Midbrain (tissue), 1 donor: ENCODE measurements at regions not wholly inside any gene's neighbourhood (a gene's known extent, or its start where the extent isn't known, plus 50 kb on each side); places are given as distances from the start of the nearest gene placed in this dataset.
"Not testable (repeated sequence)": the region's sequence is repeated elsewhere in the genome, so short reads cannot be mapped to it uniquely, and the experiment has no call there.

Source experiments
- DNase-seq: peaks from one replicate; lab custom pipeline; 2025; lab: John Stamatoyannopoulos, UW

GRCh38 chr5:57429513-57430120 is 53.0 kb downstream of the ACTBL2 start:
- no peak for DNase-seq

- not testable (repeated sequence) for DNase-seq
These were observed 53.6 kb downstream of the ACTBL2 start for GRCh38 chr5:57429021-57429420.

- DNase-seq: no peak
These were observed 59.6 kb downstream of the ACTBL2 start for GRCh38 chr5:57422993-57423392.

- DNase-seq: no peak
These were observed 60.3 kb downstream of the ACTBL2 start for GRCh38 chr5:57422341-57422740.

- DNase-seq: no peak
These were observed 61.8 kb downstream of the ACTBL2 start for GRCh38 chr5:57420801-57421200.

- no peak for DNase-seq
These were observed 64.6 kb downstream of the ACTBL2 start for GRCh38 chr5:57417971-57418370.

- no peak for DNase-seq
These were observed 65.3 kb downstream of the ACTBL2 start for GRCh38 chr5:57417320-57417719.

- no peak for DNase-seq
These were observed 66.2 kb downstream of the ACTBL2 start for GRCh38 chr5:57416278-57416994.

- DNase-seq: no peak
These were observed 67.8 kb downstream of the ACTBL2 start for GRCh38 chr5:57414857-57415256.

- no peak for DNase-seq
These were observed 68.4 kb downstream of the ACTBL2 start for GRCh38 chr5:57414191-57414590.

- DNase-seq: no peak
These were observed 69.5 kb downstream of the ACTBL2 start for GRCh38 chr5:57413145-57413544.

GRCh38 chr5:57412680-57413079 is 69.9 kb downstream of the ACTBL2 start:
- DNase-seq: no peak

GRCh38 chr5:57411982-57412381 is 70.6 kb downstream of the ACTBL2 start:
- no peak for DNase-seq

- no peak for DNase-seq
These were observed 72.0 kb downstream of the ACTBL2 start for GRCh38 chr5:57410374-57411320.

- DNase-seq: peak; percentile 6
These were observed 73.9 kb downstream of the ACTBL2 start for GRCh38 chr5:57408714-57409113.

- no peak for DNase-seq
These were observed 74.3 kb downstream of the ACTBL2 start for GRCh38 chr5:57408285-57408684.

GRCh38 chr5:57407391-57407790 is 75.2 kb downstream of the ACTBL2 start:
- DNase-seq: no peak

- no peak for DNase-seq
These were observed 76.0 kb downstream of the ACTBL2 start for GRCh38 chr5:57406641-57407040.

- no peak for DNase-seq
These were observed 76.6 kb downstream of the ACTBL2 start for GRCh38 chr5:57405984-57406383.

GRCh38 chr5:57402761-57403160 is 79.8 kb downstream of the ACTBL2 start:
- DNase-seq: no peak

- no peak for DNase-seq
These were observed 80.3 kb downstream of the ACTBL2 start for GRCh38 chr5:57402348-57402747.

GRCh38 chr5:57398413-57399093 is 84.1 kb downstream of the ACTBL2 start:
- DNase-seq: no peak
